CD14-positive monocyte (primary cell): ENCODE measurements at regions not wholly inside any gene's neighbourhood (a gene's known extent, or its start where the extent isn't known, plus 50 kb on each side); places are given as distances from the start of the nearest gene placed in this dataset.

Source experiments
- DNase-seq, 3 donors: peaks; one replicate each; pipeline ENCODE4 v3.0.0-alpha.2; 2011 to 2022
- H2AFZ ChIP-seq: 2 replicates; pipeline ENCODE4 v1.6.0; 2012; ENCODE audit warnings: mild to moderate bottlenecking, low read depth, low read length, inconsistent platforms; ENCODE audit not compliant: insufficient read depth, poor library complexity, severe bottlenecking
- H3K27ac ChIP-seq, 2 donors: 1 replicate in 1 of 2; 2 replicates in 1 of 2; pipeline ENCODE4 v1.5.1; 2012 to 2013; ENCODE audit warnings: low read length in 2 of 2, control low read depth in 1 of 2, inconsistent platforms in 1 of 2, low read depth in 1 of 2, mild to moderate bottlenecking in 1 of 2
- H3K27me3 ChIP-seq, 2 donors: one replicate each; pipeline versions ENCODE4 v1.6.0 to v1.6.1; 2011 to 2013; ENCODE audit warnings: low read length in 2 of 2; ENCODE audit not compliant: control insufficient read depth in 2 of 2, insufficient read depth in 2 of 2
- H3K36me3 ChIP-seq, 2 donors: replicated peaks in 1 of 2; 1 replicate in 1 of 2; 2 replicates in 1 of 2; pipeline versions ENCODE4 v1.5.1 to v1.6.1; 2012 to 2013; ENCODE audit warnings: low read length in 2 of 2, control low read depth in 1 of 2, inconsistent platforms in 1 of 2, mild to moderate bottlenecking in 1 of 2; ENCODE audit not compliant: insufficient read depth in 2 of 2, control insufficient read depth in 1 of 2
- H3K4me1 ChIP-seq, 2 donors: 1 replicate in 1 of 2; 2 replicates in 1 of 2; pipeline versions ENCODE4 v1.5.1 to v1.6.1; 2012 to 2013; ENCODE audit warnings: low read length in 2 of 2, control low read depth in 1 of 2, inconsistent platforms in 1 of 2, mild to moderate bottlenecking in 1 of 2, moderate library complexity in 1 of 2; ENCODE audit not compliant: insufficient read depth in 2 of 2, control insufficient read depth in 1 of 2
- H3K4me2 ChIP-seq: replicated peaks from 2 replicates; pipeline ENCODE3; 2012; ENCODE audit warnings: low read length, moderate library complexity, mild to moderate bottlenecking; ENCODE audit not compliant: poor library complexity, severe bottlenecking; ENCODE audit errors: extremely low read depth
- H3K4me3 ChIP-seq, 3 experiments: fragments of 200-600 bp in 1 of 3; sonication (generic) in 1 of 3; replicated peaks in 1 of 3; 1 replicate in 2 of 3; 2 replicates in 1 of 3; pipeline ENCODE4 v1.5.1; 2011 to 2013; ENCODE audit warnings: low read length in 3 of 3, mild to moderate bottlenecking in 3 of 3, control low read depth in 2 of 3, low read depth in 2 of 3, inconsistent platforms in 1 of 3, moderate library complexity in 1 of 3
- H3K79me2 ChIP-seq: 2 replicates; pipeline ENCODE4 v1.6.0; 2012; ENCODE audit warnings: mild to moderate bottlenecking, control low read depth, inconsistent platforms, low read length, moderate library complexity; ENCODE audit not compliant: insufficient read depth
- H3K9ac ChIP-seq: 2 replicates; pipeline ENCODE4 v1.6.0; 2017; ENCODE audit warnings: low read length, mild to moderate bottlenecking; ENCODE audit not compliant: insufficient read depth, poor library complexity, severe bottlenecking
- H3K9me3 ChIP-seq, 2 donors: replicated peaks in 1 of 2; 1 replicate in 1 of 2; 2 replicates in 1 of 2; pipeline versions ENCODE4 v1.5.1 to v1.6.1; 2012 to 2013; ENCODE audit warnings: low read length in 2 of 2, control low read depth in 1 of 2; ENCODE audit not compliant: control insufficient read depth in 1 of 2, insufficient read depth in 1 of 2
- H4K20me1 ChIP-seq: 2 replicates; pipeline ENCODE4 v1.6.0; 2012; ENCODE audit warnings: mild to moderate bottlenecking, low read length, control low read depth, moderate library complexity; ENCODE audit not compliant: insufficient read depth
- H3K27ac Mint-ChIP-seq, 7 donors: one replicate each; pipeline ENCODE4 v1.8.0; 2020; ENCODE audit warnings: mild to moderate bottlenecking in 7 of 7, mixed read lengths in 7 of 7, moderate library complexity in 6 of 7, inconsistent platforms in 2 of 7
- H3K27me3 Mint-ChIP-seq, 3 donors: one replicate each; pipeline ENCODE4 v1.8.0; 2021 to 2022; ENCODE audit warnings: low read depth in 3 of 3, mild to moderate bottlenecking in 3 of 3, mixed read lengths in 3 of 3, moderate library complexity in 3 of 3, inconsistent platforms in 1 of 3
- H3K36me3 Mint-ChIP-seq, 2 donors: one replicate each; pipeline ENCODE4 v1.8.0; 2020; ENCODE audit warnings: mixed read lengths in 2 of 2, inconsistent platforms in 1 of 2, mild to moderate bottlenecking in 1 of 2
- H3K4me1 Mint-ChIP-seq: one replicate; pipeline ENCODE4 v1.8.0; 2020; ENCODE audit warnings: mild to moderate bottlenecking, mixed read lengths
- H3K4me3 Mint-ChIP-seq, 2 donors: one replicate each; pipeline ENCODE4 v1.8.0; 2020; ENCODE audit warnings: mild to moderate bottlenecking in 2 of 2, mixed read lengths in 2 of 2, moderate library complexity in 1 of 2
- H3K9me3 Mint-ChIP-seq, 7 donors: one replicate each; pipeline ENCODE4 v1.8.0; 2020 to 2022; ENCODE audit warnings: mixed read lengths in 7 of 7, mild to moderate bottlenecking in 6 of 7, moderate library complexity in 6 of 7, inconsistent platforms in 2 of 7
- WGBS: methylation state at CpG from one replicate; pipeline ENCODE4 v1.1.5; 2013; ENCODE audit warnings: missing lambda C conversion rate; ENCODE audit not compliant: insufficient coverage; 5-methylcytosine and 5-hydroxymethylcytosine counted together
- intact Hi-C, 2 donors: fragments of 100-400 bp; cut with micrococcal nuclease; formaldehyde crosslinking; loops; one replicate each; pipeline versions ENCODE4 v1.15.0 to v1.15.1; 2023
- TF ChIP-seq, protein P1 (sequence below): fragments of 200-600 bp; IDR thresholded peaks from one replicate; pipeline ENCODE4 v1.8.0; 2022; ENCODE audit warnings: antibody characterized with exemption, mild to moderate bottlenecking

DNA sequence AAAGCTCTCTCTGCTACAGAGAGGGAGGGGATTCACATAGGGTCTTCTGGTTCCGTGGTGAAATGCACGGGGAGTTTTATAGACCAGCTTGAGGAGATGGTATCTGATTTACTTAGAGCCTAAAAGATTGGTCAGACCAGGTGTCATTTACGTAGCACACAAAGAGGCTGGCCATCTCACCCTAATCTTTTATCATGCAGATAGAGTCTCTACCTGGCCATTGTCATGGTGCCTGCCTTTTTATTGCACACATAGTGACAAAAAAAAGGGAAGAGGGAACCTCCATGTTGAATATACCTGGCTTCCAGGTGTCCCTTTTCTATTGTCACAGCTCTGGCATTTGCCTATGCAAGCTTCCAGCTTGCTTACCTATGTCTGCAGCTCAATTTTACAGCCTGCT is 1456.1 kb downstream of the GATA3 start:
- Histone ChIP-seq H3K79me2 (no peaks in the 10 kb centered on the region), H3K4me1 (no peaks in the 10 kb centered on the region), H4K20me1 (no peaks in the 10 kb centered on the region), H3K27ac (no peak overlapping the region), H3K4me2 (no peak overlapping the region), H3K4me3 (no peak overlapping the region), H3K27me3 (no peaks in the 10 kb centered on the region), H3K36me3 (no peaks in the 10 kb centered on the region), H3K9me3 (peaks cover 0 to 12% of the 10 kb centered on the region in 2 donors), H3K9ac (no peak overlapping the region), H2AFZ (no peak overlapping the region)
- TF ChIP-seq, protein P1, sequence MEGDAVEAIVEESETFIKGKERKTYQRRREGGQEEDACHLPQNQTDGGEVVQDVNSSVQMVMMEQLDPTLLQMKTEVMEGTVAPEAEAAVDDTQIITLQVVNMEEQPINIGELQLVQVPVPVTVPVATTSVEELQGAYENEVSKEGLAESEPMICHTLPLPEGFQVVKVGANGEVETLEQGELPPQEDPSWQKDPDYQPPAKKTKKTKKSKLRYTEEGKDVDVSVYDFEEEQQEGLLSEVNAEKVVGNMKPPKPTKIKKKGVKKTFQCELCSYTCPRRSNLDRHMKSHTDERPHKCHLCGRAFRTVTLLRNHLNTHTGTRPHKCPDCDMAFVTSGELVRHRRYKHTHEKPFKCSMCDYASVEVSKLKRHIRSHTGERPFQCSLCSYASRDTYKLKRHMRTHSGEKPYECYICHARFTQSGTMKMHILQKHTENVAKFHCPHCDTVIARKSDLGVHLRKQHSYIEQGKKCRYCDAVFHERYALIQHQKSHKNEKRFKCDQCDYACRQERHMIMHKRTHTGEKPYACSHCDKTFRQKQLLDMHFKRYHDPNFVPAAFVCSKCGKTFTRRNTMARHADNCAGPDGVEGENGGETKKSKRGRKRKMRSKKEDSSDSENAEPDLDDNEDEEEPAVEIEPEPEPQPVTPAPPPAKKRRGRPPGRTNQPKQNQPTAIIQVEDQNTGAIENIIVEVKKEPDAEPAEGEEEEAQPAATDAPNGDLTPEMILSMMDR, result no peak
- Mint-ChIP-seq H3K27me3 (no peaks in the 10 kb centered on the region), H3K4me1 (no peaks in the 10 kb centered on the region), H3K27ac (no peak overlapping the region), H3K36me3 (no peaks in the 10 kb centered on the region), H3K9me3 (peaks cover 3 to 25% (median 5%) of the 10 kb centered on the region in 7 donors), H3K4me3 (no peak overlapping the region)
- WGBS, result 80% methylated on average over 1 of the region's 3 CpGs
- no peak for DNase-seq
- intact Hi-C loops, result no loop called here

DNA sequence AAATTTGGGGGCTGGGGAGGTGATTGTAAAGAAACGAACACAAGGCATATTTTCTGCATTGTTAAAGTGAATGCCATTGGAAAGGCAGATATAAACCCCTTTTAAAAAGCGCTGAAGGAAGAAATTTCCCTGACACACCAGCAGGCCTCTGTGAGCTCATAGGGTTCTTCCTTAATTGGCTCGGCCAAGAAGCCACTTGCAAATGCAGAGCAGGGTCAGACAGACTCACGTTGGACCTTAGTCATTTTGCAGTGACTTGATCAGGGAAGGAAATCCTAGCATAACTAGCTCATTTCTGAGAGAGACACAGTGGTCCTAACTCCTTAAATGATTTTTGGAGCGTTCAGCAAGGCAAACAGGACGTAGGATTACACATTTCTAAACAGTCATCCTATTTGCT is 1461.4 kb downstream of the GATA3 start:
- Histone ChIP-seq H3K9ac (no peak overlapping the region), H3K27me3 (no peaks in the 10 kb centered on the region), H3K36me3 (no peaks in the 10 kb centered on the region), H4K20me1 (no peaks in the 10 kb centered on the region), H3K9me3 (peaks cover 5 to 41% of the 10 kb centered on the region in 2 donors), H3K4me1 (no peaks in the 10 kb centered on the region), H3K27ac (no peak overlapping the region), H3K4me2 (no peak overlapping the region), H3K4me3 (no peak overlapping the region), H3K79me2 (no peaks in the 10 kb centered on the region), H2AFZ (no peak overlapping the region)
- no peaks in the 10 kb centered on the region for H3K36me3 Mint-ChIP-seq
- TF ChIP-seq, protein P1, result no peak
- DNase-seq, result no peak
- H3K4me1 Mint-ChIP-seq, result no peaks in the 10 kb centered on the region
- 89% methylated on average over 5 of the region's 6 CpGs for WGBS
- H3K27me3 Mint-ChIP-seq, result no peaks in the 10 kb centered on the region
- no peak overlapping the region for H3K27ac Mint-ChIP-seq
- peaks cover 12 to 28% (median 23%) of the 10 kb centered on the region in 7 donors for H3K9me3 Mint-ChIP-seq
- intact Hi-C loops, result no loop called here
- H3K4me3 Mint-ChIP-seq, result no peak overlapping the region
